ENCODE measurements at regions not wholly inside any gene's neighbourhood (a gene's known extent, or its start where the extent isn't known, plus 50 kb on each side); places are given as distances from the start of the nearest gene placed in this dataset.

DNA sequence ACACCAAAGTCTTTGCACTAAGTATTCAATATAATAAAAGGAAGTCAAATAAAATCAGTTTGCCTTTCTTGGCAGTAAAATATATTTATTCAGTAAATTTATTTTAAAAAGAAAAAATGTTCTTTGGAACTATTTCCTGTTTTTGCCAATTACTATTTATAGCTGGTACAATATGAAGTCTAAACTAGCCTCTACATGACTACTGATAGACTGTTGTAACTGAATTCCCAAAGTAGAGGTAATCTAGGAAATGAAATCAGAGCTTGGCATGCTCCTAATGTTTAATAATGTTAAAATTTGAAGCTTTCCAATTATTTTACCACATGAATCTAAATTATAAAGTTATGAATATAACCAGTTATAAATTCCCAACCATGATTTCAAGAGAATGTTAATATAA is 385.5 kb downstream of the SEMA3D start:
- no TSS peak for BruUV-seq (replicated peaks)
- ChIA-PET POLR2A (no interaction called here), CTCF (no interaction called here)
- TF ChIP-seq TCF7L2 (IDR thresholded peaks at IDR 0.05; ENCODE audit: low read depth, low read length) (no peak), CTCF (IDR thresholded peaks at IDR 0.05) (no peak), SIN3A (IDR thresholded peaks at IDR 0.05; ENCODE audit: borderline replicate concordance, insufficient read depth, low read depth, low read length) (no peak), REST (IDR thresholded peaks at IDR 0.05; ENCODE audit: insufficient read depth in 1 of 2, low read depth in 2 of 2, low read length in 1 of 2) (no peak), POLR2AphosphoS5 (IDR thresholded peaks at IDR 0.05; ENCODE audit: low read depth, low read length) (no peak)
- H3K4me3 ChIP-seq (ENCODE audit: low read depth in 2 of 2, low read length in 2 of 2): no peak overlapping the region
- no peak overlapping the region for H3K27ac ChIP-seq (ENCODE audit: low read length)
- in situ Hi-C loops (cut with HindIII; ENCODE audit: low pct_unique_long_range_greater_than_20kb, low sequenced_read_pairs): no loop called here
- H3K36me3 ChIP-seq (ENCODE audit: control insufficient read depth, insufficient read depth, low read length): no peaks in the 10 kb centered on the region
- H3K4me1 ChIP-seq (ENCODE audit: control insufficient read depth, insufficient read depth, low read length): no peaks in the 10 kb centered on the region
- intact Hi-C loops (cut with micrococcal nuclease; ENCODE audit: unreplicated experiment): no loop called here
- no peaks in the 10 kb centered on the region for H3K27me3 ChIP-seq (ENCODE audit: control insufficient read depth, insufficient read depth, low read length)
- DNase-seq (ENCODE audit: low read depth, low spot score) (no peak), ATAC-seq (no peak)
- H3K9me3 ChIP-seq (ENCODE audit: control insufficient read depth, insufficient read depth, low read depth, low read length): no peaks in the 10 kb centered on the region

GRCh38 chr7:84800846-84801245 is 386.0 kb downstream of the SEMA3D start:
- Histone ChIP-seq H3K4me3 (ENCODE audit: low read depth in 2 of 2, low read length in 2 of 2) (no peak overlapping the region), H3K27ac (ENCODE audit: low read length) (no peak overlapping the region), H3K27me3 (ENCODE audit: control insufficient read depth, insufficient read depth, low read length) (no peaks in the 10 kb centered on the region), H3K36me3 (ENCODE audit: control insufficient read depth, insufficient read depth, low read length) (no peaks in the 10 kb centered on the region), H3K4me1 (ENCODE audit: control insufficient read depth, insufficient read depth, low read length) (no peaks in the 10 kb centered on the region), H3K9me3 (ENCODE audit: control insufficient read depth, insufficient read depth, low read depth, low read length) (no peaks in the 10 kb centered on the region)
- in situ Hi-C loops (cut with HindIII; ENCODE audit: low pct_unique_long_range_greater_than_20kb, low sequenced_read_pairs): no loop called here
- ATAC-seq: no peak
- ChIA-PET CTCF (no interaction called here), POLR2A (no interaction called here)
- no TSS peak for BruUV-seq (replicated peaks)
- no peak for DNase-seq (ENCODE audit: low read depth, low spot score)
- intact Hi-C loops (cut with micrococcal nuclease; ENCODE audit: unreplicated experiment): no loop called here
- TF ChIP-seq TCF7L2 (IDR thresholded peaks at IDR 0.05; ENCODE audit: low read depth, low read length): no peak
- TF ChIP-seq POLR2AphosphoS5 (IDR thresholded peaks at IDR 0.05; ENCODE audit: low read depth, low read length): no peak

- Histone ChIP-seq H3K36me3 (ENCODE audit: control insufficient read depth, insufficient read depth, low read length) (no peaks in the 10 kb centered on the region), H3K27me3 (ENCODE audit: control insufficient read depth, insufficient read depth, low read length) (no peaks in the 10 kb centered on the region), H3K27ac (ENCODE audit: low read length) (no peak overlapping the region), H3K4me1 (ENCODE audit: control insufficient read depth, insufficient read depth, low read length) (no peaks in the 10 kb centered on the region), H3K9me3 (ENCODE audit: control insufficient read depth, insufficient read depth, low read depth, low read length) (no peaks in the 10 kb centered on the region), H3K4me3 (ENCODE audit: low read depth in 2 of 2, low read length in 2 of 2) (no peak overlapping the region)
- ATAC-seq (no peak), DNase-seq (ENCODE audit: low read depth, low spot score) (no peak)
- POLR2A ChIA-PET: no interaction called here
- in situ Hi-C loops (cut with HindIII; ENCODE audit: low pct_unique_long_range_greater_than_20kb, low sequenced_read_pairs) (no loop called here), intact Hi-C loops (cut with micrococcal nuclease; ENCODE audit: unreplicated experiment) (no loop called here)
- TF ChIP-seq CTCF (IDR thresholded peaks at IDR 0.05) (no peak), TCF7L2 (IDR thresholded peaks at IDR 0.05; ENCODE audit: low read depth, low read length) (no peak), REST (IDR thresholded peaks at IDR 0.05; ENCODE audit: insufficient read depth in 1 of 2, low read depth in 2 of 2, low read length in 1 of 2) (no peak), SIN3A (IDR thresholded peaks at IDR 0.05; ENCODE audit: borderline replicate concordance, insufficient read depth, low read depth, low read length) (no peak), POLR2AphosphoS5 (IDR thresholded peaks at IDR 0.05; ENCODE audit: low read depth, low read length) (no peak)
- CTCF ChIA-PET: no interaction called here
- BruUV-seq (replicated peaks): no TSS peak
Measured at GRCh38 chr7:84799106-84799505, 387.8 kb downstream of the SEMA3D start.
